ENCODE measurements at regions not wholly inside any gene's neighbourhood (a gene's known extent, or its start where the extent isn't known, plus 50 kb on each side); places are given as distances from the start of the nearest gene placed in this dataset.

DNA sequence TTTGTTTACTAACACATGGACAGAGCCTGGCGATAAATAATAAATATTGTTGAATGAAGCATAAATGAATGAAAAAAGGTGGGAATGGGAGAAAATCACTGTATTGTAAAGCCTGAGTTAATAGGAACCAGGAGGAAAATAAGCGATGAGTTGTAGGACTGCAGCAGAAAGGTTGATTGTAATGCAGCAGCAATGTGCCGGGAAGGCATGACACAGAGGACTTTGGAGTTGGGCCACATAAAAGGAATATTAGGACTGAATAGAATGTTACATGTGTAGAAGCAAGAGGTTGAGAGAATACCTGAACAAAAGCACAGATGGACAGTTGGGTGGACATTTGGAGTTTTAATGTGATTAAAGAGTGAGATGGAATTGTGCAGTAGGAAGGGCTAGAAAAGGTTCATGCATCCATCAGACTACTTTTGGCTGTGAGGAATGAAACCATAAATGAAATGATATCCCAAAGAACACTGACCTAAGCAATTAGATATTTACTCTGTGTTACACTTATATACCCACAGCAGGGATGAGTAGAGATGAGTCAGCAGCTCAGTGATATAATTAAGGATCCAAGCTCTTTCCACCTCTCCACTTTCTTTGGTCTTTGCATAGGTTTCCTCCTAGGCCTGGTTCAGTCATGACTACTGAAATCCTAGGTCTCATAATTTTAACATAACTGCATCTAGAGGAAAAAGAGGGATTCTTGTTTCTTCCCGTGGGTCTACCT, 55.4 kb downstream of the CCER1 start:
- H3K4me1 ChIP-seq (ENCODE audit: low read depth): no peaks in the 10 kb centered on the region
- intact Hi-C loops (cut with DNase I, micrococcal nuclease): no loop called here
- H3K4me3 ChIP-seq: no peak overlapping the region
- H3K9me3 ChIP-seq: no peaks in the 10 kb centered on the region
- no peak for DNase-seq
- TF ChIP-seq, protein P1, sequence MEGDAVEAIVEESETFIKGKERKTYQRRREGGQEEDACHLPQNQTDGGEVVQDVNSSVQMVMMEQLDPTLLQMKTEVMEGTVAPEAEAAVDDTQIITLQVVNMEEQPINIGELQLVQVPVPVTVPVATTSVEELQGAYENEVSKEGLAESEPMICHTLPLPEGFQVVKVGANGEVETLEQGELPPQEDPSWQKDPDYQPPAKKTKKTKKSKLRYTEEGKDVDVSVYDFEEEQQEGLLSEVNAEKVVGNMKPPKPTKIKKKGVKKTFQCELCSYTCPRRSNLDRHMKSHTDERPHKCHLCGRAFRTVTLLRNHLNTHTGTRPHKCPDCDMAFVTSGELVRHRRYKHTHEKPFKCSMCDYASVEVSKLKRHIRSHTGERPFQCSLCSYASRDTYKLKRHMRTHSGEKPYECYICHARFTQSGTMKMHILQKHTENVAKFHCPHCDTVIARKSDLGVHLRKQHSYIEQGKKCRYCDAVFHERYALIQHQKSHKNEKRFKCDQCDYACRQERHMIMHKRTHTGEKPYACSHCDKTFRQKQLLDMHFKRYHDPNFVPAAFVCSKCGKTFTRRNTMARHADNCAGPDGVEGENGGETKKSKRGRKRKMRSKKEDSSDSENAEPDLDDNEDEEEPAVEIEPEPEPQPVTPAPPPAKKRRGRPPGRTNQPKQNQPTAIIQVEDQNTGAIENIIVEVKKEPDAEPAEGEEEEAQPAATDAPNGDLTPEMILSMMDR (IDR thresholded peaks at IDR 0.05): no peak
- no peaks in the 10 kb centered on the region for H3K36me3 ChIP-seq (ENCODE audit: low read depth)
- no peak for ATAC-seq

DNA sequence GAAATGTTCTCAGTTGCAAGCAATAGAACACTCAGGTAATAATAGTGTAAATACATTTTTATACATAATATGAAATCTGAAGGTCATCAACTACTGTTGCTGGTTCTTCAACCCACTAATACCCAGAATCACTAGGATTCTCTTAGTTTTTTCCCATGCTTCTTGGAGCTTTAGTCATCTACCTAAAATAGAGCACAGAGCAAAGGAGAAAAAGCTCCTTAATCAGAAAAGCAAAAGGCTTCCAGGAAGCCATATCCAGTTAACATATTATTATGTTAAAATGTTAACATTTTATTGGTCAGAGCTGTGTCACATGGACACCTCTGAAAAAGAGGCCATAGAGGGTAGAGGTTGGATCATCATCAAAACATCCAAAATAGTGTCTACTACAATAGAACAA, 57.0 kb downstream of the CCER1 start:
- TF ChIP-seq, protein P1 (IDR thresholded peaks at IDR 0.05): no peak
- no peak for ATAC-seq
- intact Hi-C loops (cut with DNase I, micrococcal nuclease): no loop called here
- no peak for DNase-seq
- H3K9me3 ChIP-seq: no peaks in the 10 kb centered on the region
- H3K4me1 ChIP-seq (ENCODE audit: low read depth): no peaks in the 10 kb centered on the region
- no peaks in the 10 kb centered on the region for H3K36me3 ChIP-seq (ENCODE audit: low read depth)
- no peak overlapping the region for H3K4me3 ChIP-seq

DNA sequence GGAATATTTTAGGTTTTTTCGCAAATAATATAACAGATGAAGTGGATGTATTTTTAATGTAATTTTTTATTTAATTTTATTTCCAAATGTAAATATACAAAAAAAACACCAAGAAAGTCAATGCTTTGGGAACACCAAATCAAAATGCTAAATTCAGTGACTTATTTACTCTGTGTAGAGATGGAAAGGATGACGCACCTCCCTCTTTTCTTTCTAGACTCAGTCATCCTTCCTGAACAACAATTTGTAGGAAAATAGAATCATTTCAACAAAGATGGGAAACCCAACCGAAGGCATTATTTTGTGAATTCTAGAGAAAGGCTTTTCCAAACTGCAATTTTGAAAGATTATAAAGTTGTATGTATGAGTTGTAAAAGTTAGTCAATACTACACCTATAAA, 57.7 kb downstream of the CCER1 start:
- no peak overlapping the region for H3K4me3 ChIP-seq
- no peak for ATAC-seq
- H3K4me1 ChIP-seq (ENCODE audit: low read depth): no peaks in the 10 kb centered on the region
- no peaks in the 10 kb centered on the region for H3K9me3 ChIP-seq
- DNase-seq: no peak
- H3K36me3 ChIP-seq (ENCODE audit: low read depth): no peaks in the 10 kb centered on the region
- TF ChIP-seq, protein P1 (IDR thresholded peaks at IDR 0.05): no peak
- intact Hi-C loops (cut with DNase I, micrococcal nuclease): no loop called here

DNA sequence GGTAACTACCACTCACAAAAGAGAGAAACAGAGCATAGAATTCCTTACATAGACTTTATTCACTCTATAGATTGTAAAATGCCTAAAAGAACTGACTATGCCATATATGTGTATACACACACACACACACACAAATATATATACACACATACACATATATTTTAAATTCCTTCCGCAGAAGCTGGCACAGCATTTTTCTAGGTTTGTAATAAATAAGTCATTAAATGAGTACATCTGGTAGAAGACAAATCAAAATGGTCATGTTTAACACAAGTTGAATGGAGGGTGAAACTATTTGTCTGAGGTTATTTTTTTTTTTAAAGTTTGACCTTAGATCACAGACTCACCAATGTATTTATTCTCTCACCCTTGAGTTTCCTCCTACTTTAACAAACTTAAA, 58.2 kb downstream of the CCER1 start:
- H3K4me3 ChIP-seq: no peak overlapping the region
- no peaks in the 10 kb centered on the region for H3K9me3 ChIP-seq
- ATAC-seq (no peak), DNase-seq (no peak)
- TF ChIP-seq, protein P1 (IDR thresholded peaks at IDR 0.05): no peak
- intact Hi-C loops (cut with DNase I, micrococcal nuclease): no loop called here
- H3K36me3 ChIP-seq (ENCODE audit: low read depth): no peaks in the 10 kb centered on the region
- no peaks in the 10 kb centered on the region for H3K4me1 ChIP-seq (ENCODE audit: low read depth)

DNA sequence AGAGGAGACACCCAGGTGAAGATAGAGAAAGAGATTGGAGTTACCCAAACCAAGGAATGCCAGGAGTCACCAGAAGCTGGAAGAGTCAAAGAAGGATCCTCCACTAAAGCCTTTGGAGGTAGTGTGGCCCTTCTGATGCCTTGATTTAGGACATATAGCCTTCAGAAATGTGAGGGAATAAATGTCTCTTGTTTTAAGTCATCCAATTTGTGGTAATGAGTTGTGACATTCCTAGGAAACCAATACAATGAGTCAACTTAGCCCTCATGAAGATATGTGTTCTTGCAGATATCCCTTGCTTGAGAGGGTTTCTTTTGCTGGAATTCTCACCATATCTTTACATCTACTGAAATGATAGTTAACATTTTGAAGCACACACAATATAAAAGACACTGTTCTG, 58.8 kb downstream of the CCER1 start:
- Histone ChIP-seq H3K9me3 (no peaks in the 10 kb centered on the region), H3K4me3 (no peak overlapping the region), H3K36me3 (ENCODE audit: low read depth) (no peaks in the 10 kb centered on the region), H3K4me1 (ENCODE audit: low read depth) (no peaks in the 10 kb centered on the region)
- TF ChIP-seq, protein P1 (IDR thresholded peaks at IDR 0.05): no peak
- intact Hi-C loops (cut with DNase I, micrococcal nuclease): no loop called here
- ATAC-seq (no peak), DNase-seq (no peak)

DNA sequence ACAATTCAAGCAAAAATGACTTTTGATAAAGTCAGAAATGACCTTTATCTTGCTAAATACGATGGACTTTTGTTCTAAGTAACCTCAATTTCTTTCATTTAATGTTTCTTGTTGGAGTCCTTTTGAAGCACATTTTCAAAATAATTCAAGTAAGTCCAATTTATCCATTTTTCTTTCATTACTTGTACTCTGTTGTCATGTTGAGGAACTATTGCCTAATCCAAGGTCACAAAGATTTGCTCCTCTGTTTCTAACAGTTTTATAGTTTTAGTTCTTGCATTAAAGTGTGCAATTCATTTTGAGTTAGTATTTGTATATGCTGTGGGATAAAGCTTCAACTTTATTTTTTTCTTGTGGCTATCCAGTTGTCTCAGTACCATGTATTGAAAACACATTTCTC, 66.7 kb downstream of the CCER1 start:
- no peaks in the 10 kb centered on the region for H3K4me1 ChIP-seq (ENCODE audit: low read depth)
- ATAC-seq (no peak), DNase-seq (no peak)
- no peaks in the 10 kb centered on the region for H3K9me3 ChIP-seq
- no peaks in the 10 kb centered on the region for H3K36me3 ChIP-seq (ENCODE audit: low read depth)
- H3K4me3 ChIP-seq: no peak overlapping the region
- TF ChIP-seq, protein P1 (IDR thresholded peaks at IDR 0.05): no peak
- intact Hi-C loops (cut with DNase I, micrococcal nuclease): no loop called here

Data from mucosa of descending colon (tissue), 3 donors.